GM12801 (cell line): ENCODE measurements at regions not wholly inside any gene's neighbourhood (a gene's known extent, or its start where the extent isn't known, plus 50 kb on each side); places are given as distances from the start of the nearest gene placed in this dataset.

ENCODE experiments used
- TF ChIP-seq, protein P1 (sequence below): IDR thresholded peaks from one replicate; pipeline ENCODE4 v1.5.1; 2011; ENCODE audit warnings: control low read depth; ENCODE audit not compliant: insufficient read length; ENCODE audit errors: extremely low read depth

DNA sequence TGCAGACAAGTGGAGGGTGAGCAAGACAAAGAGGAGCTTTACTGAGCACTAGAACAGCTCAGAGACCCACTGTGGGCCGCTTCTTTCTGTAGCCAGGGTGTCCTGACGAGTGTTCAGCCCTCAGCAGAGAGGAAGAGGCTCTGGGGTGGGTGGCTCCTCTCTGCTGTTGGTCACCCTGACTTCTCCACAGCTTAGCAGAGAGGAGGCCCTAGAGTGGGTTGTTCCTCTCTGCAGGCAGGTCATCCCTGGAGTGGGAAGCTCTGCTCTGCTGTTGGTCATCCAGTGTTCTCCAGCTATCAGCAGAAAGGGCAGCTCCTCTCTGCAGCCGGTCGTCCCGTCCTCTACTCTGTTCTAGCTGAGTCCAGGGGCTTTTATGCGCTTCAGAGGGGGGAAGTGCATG is 286.5 kb downstream of the ICOS start:
- TF ChIP-seq, protein P1, sequence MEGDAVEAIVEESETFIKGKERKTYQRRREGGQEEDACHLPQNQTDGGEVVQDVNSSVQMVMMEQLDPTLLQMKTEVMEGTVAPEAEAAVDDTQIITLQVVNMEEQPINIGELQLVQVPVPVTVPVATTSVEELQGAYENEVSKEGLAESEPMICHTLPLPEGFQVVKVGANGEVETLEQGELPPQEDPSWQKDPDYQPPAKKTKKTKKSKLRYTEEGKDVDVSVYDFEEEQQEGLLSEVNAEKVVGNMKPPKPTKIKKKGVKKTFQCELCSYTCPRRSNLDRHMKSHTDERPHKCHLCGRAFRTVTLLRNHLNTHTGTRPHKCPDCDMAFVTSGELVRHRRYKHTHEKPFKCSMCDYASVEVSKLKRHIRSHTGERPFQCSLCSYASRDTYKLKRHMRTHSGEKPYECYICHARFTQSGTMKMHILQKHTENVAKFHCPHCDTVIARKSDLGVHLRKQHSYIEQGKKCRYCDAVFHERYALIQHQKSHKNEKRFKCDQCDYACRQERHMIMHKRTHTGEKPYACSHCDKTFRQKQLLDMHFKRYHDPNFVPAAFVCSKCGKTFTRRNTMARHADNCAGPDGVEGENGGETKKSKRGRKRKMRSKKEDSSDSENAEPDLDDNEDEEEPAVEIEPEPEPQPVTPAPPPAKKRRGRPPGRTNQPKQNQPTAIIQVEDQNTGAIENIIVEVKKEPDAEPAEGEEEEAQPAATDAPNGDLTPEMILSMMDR: no peak

DNA sequence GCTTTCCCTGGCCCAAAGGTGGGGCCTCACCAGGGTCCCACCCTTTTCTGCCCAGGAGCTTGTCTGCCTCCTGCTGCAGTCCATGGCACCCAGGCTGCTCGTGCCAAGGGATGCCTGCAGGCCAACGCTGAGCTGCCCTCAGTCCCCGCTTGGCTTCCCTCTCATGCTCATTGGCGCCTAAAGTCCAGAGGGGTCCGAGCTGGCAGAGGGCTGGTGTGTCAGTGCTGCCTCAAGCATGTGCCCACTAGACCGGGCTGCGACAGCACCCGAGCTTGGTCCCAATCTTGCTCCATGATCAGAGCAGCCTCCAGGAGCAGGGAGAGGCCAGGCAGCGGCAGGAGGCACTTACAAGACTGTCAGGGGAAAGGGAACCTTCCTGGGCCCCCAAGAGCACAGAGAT is 287.0 kb downstream of the ICOS start:
- TF ChIP-seq, protein P1: no peak

DNA sequence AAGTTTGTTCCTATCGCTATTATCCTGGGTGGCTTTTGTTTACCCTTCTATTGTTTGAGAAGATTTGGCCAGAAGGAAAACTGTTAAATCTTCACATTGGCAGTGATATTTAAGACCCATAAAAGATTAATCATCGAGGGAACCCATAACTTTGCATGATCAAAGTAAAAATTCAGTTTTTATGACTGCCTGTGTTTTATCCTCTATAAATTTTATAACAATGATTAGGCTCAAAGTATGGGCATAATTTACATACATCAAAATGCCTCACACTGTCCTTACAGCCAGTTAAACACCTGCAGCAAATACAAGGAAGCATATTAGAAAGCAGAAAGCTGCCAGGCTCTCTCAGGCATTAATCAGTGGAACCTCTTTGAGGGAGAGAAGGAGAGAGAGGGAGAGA is 289.1 kb downstream of the ICOS start:
- TF ChIP-seq, protein P1: no peak

DNA sequence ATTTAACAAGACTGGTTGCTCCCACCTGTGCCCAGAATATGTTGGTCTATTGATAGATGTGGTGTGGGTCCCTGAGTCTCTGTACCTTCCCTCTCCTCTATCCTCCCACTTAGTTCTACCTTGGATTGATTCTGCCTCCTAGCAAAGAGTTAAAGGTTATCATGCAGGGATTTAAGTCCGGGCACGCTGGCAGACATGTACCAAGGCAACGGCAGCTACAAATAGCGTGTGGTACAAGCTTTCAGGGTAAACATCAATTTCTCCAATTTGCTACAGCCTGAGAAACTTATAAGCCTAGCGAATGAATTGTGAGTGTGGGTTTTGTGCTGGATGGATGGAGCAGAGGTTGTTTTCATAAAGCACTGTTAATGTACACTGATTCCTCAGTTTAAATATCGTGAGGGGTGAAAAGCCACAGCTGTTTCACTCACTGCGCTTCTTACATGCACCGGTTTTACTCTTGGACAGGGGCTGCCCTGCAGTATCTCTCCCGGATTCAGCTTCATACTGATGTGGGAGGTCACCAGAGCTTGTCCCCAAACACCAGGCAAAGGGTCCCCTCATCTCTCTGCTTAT is 289.8 kb downstream of the ICOS start:
- TF ChIP-seq, protein P1: no peak

DNA sequence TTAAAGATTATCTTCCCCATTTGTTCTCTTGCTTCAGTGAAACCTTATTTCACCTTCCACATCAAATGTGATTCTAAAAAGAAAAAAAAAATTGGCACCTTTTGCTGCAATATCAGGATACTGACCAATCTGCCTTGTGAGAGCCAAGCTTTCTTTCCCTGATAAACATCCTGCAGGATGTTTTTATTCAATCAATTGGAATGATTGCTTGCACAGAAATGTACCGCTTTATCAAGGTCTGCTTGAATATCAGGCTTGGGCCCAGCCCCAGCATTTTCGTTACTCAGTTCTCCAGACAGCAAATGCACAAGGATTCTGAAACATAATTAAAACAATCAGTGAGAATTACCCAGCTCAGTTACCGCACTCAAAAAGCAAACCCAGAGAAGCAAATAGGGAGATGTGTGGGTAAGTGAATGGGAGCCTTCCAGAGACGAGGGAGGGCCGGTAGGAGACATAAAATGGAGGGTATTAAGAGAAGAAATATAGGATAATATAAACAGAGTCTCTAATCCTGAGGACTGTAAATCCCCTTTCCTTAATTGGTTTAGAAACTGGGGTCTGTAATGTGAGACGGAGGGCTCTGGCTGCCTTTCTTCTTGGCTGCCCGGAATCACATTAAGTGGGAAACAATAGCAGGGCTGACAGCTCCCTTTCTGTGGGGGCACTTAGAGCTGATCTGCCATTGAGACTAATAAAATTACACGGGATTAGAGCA is 291.8 kb downstream of the ICOS start:
- TF ChIP-seq, protein P1: no peak

DNA sequence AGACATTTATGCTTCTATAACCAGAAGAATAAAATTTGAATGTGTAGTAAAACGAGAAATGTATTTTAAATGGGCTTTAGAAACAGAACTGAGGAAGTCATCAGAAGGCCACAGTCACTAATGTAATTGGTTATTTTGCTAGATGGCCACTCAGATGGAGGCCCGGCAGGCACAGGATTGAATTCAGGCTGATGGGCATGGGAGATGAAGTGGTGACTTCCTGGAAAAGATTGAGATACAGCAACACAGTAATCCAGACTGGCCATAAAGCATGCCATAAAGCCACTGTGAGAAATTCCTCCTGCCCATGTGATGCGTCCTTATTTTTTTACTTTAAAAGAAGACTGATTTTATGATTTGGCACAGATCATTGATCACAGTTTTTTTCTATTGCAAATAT is 297.7 kb downstream of the ICOS start:
- TF ChIP-seq, protein P1: no peak

DNA sequence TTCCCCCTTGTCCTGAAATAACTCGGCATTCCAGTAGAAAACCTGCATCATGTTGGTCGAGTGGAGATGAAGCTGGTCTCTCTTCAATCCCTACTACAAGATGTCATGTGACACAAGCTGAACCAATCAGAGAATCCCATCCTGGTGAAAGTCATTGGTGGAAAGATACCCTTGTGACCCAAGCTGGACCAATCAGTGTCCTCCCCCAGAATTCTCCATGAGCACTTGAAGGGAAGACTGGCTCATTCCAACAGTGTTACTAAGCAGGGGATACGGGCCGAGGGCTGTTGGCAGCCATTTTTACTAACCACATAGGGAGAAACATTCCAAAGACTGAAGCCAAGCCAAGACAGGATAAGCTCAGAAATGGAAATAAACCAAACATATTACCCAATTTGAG is 298.3 kb downstream of the ICOS start:
- TF ChIP-seq, protein P1: no peak

DNA sequence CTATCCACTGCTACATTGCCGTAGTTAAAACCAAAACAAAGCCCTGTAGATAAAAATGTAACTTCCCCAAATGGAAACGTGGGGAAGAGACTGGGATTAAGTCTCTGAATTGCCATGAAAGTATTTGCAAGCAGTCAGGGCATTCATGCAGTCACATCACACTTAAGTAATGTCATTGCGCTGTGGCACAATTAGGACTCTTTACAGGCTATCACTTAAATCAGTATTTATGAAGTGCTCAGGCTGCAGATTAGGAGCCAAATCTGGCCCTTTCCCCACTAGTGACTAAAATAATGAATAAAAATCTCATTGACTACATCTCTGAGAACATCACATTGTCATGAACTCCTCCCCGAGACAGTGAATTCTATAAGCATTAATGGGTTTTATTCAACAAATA is 300.9 kb downstream of the ICOS start:
- TF ChIP-seq, protein P1: no peak
